HL-60 (cell line): ENCODE measurements at regions not wholly inside any gene's neighbourhood (a gene's known extent, or its start where the extent isn't known, plus 50 kb on each side); places are given as distances from the start of the nearest gene placed in this dataset.

Source experiments
- GABPA ChIP-seq: IDR thresholded peaks from 2 replicates; pipeline ENCODE4 v1.6.1; 2012; ENCODE audit warnings: low read depth
- POLR2AphosphoS5 ChIP-seq: IDR thresholded peaks from 2 replicates; pipeline ENCODE4 v1.6.1; 2012; ENCODE audit warnings: low read depth
- TF ChIP-seq, protein P1 (sequence below): IDR thresholded peaks from one replicate; pipeline ENCODE4 v1.5.1; 2011; ENCODE audit warnings: low read length, control low read depth, inconsistent platforms; ENCODE audit not compliant: insufficient read depth

DNA sequence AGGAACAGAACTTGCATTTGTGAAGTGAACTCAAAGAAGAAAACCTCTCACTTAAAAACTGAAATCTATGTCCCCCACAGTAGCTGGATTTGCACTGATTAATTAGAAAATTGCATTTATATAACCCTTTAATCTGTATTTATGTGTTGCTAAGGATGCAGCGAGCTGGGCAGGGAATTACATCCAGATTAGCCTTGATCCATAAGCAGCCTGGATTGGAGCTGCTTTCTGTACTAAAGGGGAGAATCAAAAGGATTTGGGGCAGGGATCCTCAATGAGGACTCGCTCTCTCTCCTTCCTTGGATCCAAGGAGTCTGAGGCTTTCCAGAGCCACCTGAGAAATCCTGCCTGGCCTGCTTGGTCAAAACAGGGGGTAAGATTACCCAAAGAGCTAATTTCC is 125.9 kb downstream of the TLE3 start:
- TF ChIP-seq, protein P1, sequence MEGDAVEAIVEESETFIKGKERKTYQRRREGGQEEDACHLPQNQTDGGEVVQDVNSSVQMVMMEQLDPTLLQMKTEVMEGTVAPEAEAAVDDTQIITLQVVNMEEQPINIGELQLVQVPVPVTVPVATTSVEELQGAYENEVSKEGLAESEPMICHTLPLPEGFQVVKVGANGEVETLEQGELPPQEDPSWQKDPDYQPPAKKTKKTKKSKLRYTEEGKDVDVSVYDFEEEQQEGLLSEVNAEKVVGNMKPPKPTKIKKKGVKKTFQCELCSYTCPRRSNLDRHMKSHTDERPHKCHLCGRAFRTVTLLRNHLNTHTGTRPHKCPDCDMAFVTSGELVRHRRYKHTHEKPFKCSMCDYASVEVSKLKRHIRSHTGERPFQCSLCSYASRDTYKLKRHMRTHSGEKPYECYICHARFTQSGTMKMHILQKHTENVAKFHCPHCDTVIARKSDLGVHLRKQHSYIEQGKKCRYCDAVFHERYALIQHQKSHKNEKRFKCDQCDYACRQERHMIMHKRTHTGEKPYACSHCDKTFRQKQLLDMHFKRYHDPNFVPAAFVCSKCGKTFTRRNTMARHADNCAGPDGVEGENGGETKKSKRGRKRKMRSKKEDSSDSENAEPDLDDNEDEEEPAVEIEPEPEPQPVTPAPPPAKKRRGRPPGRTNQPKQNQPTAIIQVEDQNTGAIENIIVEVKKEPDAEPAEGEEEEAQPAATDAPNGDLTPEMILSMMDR, result no peak
- TF ChIP-seq POLR2AphosphoS5 (no peak), GABPA (no peak)
